Peyer's patch (tissue), 4 donors: ENCODE measurements at regions not wholly inside any gene's neighbourhood (a gene's known extent, or its start where the extent isn't known, plus 50 kb on each side); places are given as distances from the start of the nearest gene placed in this dataset.

Experiments used
- POLR2A ChIP-seq, 2 donors: fragments of 450-650 bp; IDR thresholded peaks; one replicate each; pipeline ENCODE4 v1.5.1; 2017; ENCODE audit warnings: antibody characterized with exemption in 2 of 2, mild to moderate bottlenecking in 2 of 2, moderate library complexity in 2 of 2
- TF ChIP-seq, protein P1 (sequence below), 6 experiments: fragments of 450-650 bp in 4 of 6; fragments of 200-600 bp in 2 of 6; sonication (generic) in 1 of 6; IDR thresholded peaks; one replicate each; pipeline ENCODE4 v1.5.1; 2017 to 2019; ENCODE audit warnings: antibody characterized with exemption in 6 of 6, mild to moderate bottlenecking in 3 of 6, moderate library complexity in 1 of 6

- TF ChIP-seq, protein P1, sequence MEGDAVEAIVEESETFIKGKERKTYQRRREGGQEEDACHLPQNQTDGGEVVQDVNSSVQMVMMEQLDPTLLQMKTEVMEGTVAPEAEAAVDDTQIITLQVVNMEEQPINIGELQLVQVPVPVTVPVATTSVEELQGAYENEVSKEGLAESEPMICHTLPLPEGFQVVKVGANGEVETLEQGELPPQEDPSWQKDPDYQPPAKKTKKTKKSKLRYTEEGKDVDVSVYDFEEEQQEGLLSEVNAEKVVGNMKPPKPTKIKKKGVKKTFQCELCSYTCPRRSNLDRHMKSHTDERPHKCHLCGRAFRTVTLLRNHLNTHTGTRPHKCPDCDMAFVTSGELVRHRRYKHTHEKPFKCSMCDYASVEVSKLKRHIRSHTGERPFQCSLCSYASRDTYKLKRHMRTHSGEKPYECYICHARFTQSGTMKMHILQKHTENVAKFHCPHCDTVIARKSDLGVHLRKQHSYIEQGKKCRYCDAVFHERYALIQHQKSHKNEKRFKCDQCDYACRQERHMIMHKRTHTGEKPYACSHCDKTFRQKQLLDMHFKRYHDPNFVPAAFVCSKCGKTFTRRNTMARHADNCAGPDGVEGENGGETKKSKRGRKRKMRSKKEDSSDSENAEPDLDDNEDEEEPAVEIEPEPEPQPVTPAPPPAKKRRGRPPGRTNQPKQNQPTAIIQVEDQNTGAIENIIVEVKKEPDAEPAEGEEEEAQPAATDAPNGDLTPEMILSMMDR (IDR thresholded peaks at IDR 0.05): no peak
- no peak for TF ChIP-seq POLR2A (IDR thresholded peaks at IDR 0.05)
Observed at GRCh38 chr10:3512263-3512662, 272.7 kb downstream of the KLF6 start.
